Gastroesophageal sphincter (tissue), 4 donors: ENCODE measurements at regions not wholly inside any gene's neighbourhood (a gene's known extent, or its start where the extent isn't known, plus 50 kb on each side); places are given as distances from the start of the nearest gene placed in this dataset.

ENCODE experiments used
- ATAC-seq: fragments of 150-250 bp; one replicate; pipeline ENCODE4 v1.9.1; 2016; ENCODE audit warnings: mild to moderate bottlenecking, moderate library complexity
- H3K27ac ChIP-seq, 4 donors: fragments of 200-600 bp; sonication (generic) in 3 of 4; 1 replicate in 3 of 4; 2 replicates in 1 of 4; pipeline ENCODE4 v1.5.1; 2016 to 2019
- H3K27me3 ChIP-seq: fragments of 200-600 bp; sonication (generic); one replicate; pipeline ENCODE4 v1.5.1; 2019
- H3K36me3 ChIP-seq, 2 donors: fragments of 200-600 bp; sonication (generic); one replicate each; pipeline ENCODE4 v1.5.1; 2019; ENCODE audit warnings: control low read depth in 1 of 2
- H3K4me1 ChIP-seq, 3 donors: fragments of 200-600 bp; sonication (generic); 1 replicate in 2 of 3; 2 replicates in 1 of 3; pipeline ENCODE4 v1.5.1; 2016 to 2019; ENCODE audit warnings: control low read depth in 2 of 3
- H3K4me3 ChIP-seq, 2 donors: fragments of 200-600 bp; sonication (generic); one replicate each; pipeline ENCODE4 v1.5.1; 2019; ENCODE audit warnings: mild to moderate bottlenecking in 1 of 2, moderate library complexity in 1 of 2
- H3K9me3 ChIP-seq, 3 donors: fragments of 200-600 bp; sonication (generic); one replicate each; pipeline ENCODE4 v1.5.1; 2017 to 2019; ENCODE audit warnings: control low read depth in 2 of 3
- EP300 ChIP-seq: sonication (generic); formaldehyde crosslinking; IDR thresholded peaks from one replicate; pipeline ENCODE4 v1.6.1; 2017; ENCODE audit warnings: antibody characterized with exemption, mild to moderate bottlenecking
- POLR2A ChIP-seq, 2 donors: fragments of 450-650 bp; IDR thresholded peaks; one replicate each; pipeline ENCODE4 v1.6.1; 2017; ENCODE audit warnings: antibody characterized with exemption in 2 of 2, mild to moderate bottlenecking in 2 of 2, moderate library complexity in 1 of 2
- POLR2AphosphoS5 ChIP-seq: sonication (generic); formaldehyde crosslinking; IDR thresholded peaks from one replicate; pipeline ENCODE4 v1.6.1; 2017; ENCODE audit warnings: antibody characterized with exemption
- WGBS, 2 donors: methylation state at CpG; one replicate each; pipeline ENCODE4 v1.1.5; 2018; ENCODE audit warnings: low coverage in 1 of 2; 5-methylcytosine and 5-hydroxymethylcytosine counted together
- TF ChIP-seq, protein P1 (sequence below), 4 experiments: fragments of 200-600 bp in 2 of 4; fragments of 450-650 bp in 2 of 4; sonication (generic) in 1 of 4; IDR thresholded peaks; one replicate each; pipeline ENCODE4 v1.5.1; 2017 to 2019; ENCODE audit warnings: antibody characterized with exemption in 4 of 4, mild to moderate bottlenecking in 2 of 4, moderate library complexity in 2 of 4

DNA sequence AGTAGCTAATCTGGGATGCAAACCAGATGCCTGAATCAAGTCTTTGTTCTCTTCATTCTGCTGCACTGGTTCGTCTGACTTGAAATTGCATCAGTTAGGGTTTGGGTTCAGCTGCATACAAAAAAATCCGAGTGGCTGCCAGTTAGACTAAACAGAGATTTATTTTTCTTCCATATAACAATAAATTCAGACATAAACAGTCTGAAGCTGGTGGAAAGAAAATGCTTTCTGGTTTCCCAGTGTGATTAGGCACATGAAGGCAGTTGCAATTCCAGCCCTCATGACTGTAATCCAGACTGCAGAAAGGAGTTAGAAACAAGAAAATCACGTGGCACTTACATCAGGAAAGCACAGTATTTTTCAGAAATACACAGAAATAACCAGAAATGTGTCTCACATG is 930.7 kb downstream of the MCTP2 start:
- H3K4me1 ChIP-seq, result no peaks in the 10 kb centered on the region
- WGBS, 2 donors, result 60 to 63% methylated on average over 1 to 3 of the region's 3 CpGs
- H3K9me3 ChIP-seq, result peaks cover 0 to 10% (median 0%) of the 10 kb centered on the region in 3 donors
- ATAC-seq, result no peak
- no peaks in the 10 kb centered on the region for H3K27me3 ChIP-seq
- H3K4me3 ChIP-seq, result no peak overlapping the region
- TF ChIP-seq, protein P1, sequence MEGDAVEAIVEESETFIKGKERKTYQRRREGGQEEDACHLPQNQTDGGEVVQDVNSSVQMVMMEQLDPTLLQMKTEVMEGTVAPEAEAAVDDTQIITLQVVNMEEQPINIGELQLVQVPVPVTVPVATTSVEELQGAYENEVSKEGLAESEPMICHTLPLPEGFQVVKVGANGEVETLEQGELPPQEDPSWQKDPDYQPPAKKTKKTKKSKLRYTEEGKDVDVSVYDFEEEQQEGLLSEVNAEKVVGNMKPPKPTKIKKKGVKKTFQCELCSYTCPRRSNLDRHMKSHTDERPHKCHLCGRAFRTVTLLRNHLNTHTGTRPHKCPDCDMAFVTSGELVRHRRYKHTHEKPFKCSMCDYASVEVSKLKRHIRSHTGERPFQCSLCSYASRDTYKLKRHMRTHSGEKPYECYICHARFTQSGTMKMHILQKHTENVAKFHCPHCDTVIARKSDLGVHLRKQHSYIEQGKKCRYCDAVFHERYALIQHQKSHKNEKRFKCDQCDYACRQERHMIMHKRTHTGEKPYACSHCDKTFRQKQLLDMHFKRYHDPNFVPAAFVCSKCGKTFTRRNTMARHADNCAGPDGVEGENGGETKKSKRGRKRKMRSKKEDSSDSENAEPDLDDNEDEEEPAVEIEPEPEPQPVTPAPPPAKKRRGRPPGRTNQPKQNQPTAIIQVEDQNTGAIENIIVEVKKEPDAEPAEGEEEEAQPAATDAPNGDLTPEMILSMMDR (IDR thresholded peaks at IDR 0.05), result no peak
- no peak for TF ChIP-seq POLR2A (IDR thresholded peaks at IDR 0.05)
- no peak for TF ChIP-seq POLR2AphosphoS5
- TF ChIP-seq EP300, result no peak
- no peaks in the 10 kb centered on the region for H3K36me3 ChIP-seq
- H3K27ac ChIP-seq, result no peak overlapping the region

DNA sequence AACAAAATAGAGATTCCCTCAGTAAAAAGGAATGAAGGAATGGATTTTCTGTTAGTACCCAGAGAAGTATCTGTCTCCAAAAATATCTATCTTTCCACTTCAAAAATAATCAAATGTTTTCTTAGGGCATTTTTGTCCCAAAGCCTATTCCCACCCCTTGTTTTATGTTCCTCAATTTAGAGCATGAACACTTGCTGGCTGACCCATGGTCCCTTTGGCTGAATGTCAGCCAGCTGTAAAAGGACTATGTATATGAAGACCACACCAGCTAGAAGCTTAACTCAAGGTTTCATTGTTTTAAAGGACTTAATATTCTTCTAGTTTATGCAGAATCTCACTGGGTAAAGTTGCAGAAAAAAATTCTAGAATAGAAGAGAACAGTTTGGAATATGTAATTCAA is 931.2 kb downstream of the MCTP2 start:
- no peaks in the 10 kb centered on the region for H3K27me3 ChIP-seq
- no peak for ATAC-seq
- H3K4me3 ChIP-seq, result no peak overlapping the region
- peaks cover 0 to 10% (median 0%) of the 10 kb centered on the region in 3 donors for H3K9me3 ChIP-seq
- no peaks in the 10 kb centered on the region for H3K36me3 ChIP-seq
- H3K27ac ChIP-seq, result peak overlapping the region in 2 of 4 donors; percentile 36 to 37
- H3K4me1 ChIP-seq, result no peaks in the 10 kb centered on the region
- TF ChIP-seq, protein P1 (IDR thresholded peaks at IDR 0.05), result no peak
- TF ChIP-seq POLR2A (IDR thresholded peaks at IDR 0.05) (no peak), POLR2AphosphoS5 (no peak), EP300 (no peak)

DNA sequence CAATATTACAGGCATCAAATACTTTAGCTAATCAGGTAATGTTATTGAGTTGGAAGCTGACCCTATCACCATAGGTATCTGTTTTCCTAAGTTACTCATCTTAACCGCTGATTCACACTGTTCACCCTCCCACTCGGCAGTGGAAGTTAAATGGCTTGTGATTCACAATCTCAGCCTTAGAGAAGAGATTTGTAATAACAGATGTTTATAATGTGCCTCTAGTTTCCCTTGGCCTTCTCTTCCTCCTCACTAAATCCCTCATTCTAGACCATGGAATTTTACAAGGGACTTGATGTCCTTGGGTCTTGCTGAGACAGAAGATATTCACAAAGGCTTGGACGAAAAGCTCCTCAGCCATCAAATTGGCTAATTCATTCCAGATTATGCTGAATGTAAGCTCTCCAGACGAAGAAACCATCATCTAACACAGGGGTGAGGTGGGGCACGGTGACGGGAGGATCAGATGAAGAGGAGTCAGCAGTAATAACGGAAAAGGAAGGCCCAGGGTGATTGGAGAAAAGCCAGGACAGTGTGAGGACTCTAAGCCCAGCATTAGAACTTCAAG is 931.7 kb downstream of the MCTP2 start:
- Histone ChIP-seq H3K27me3 (no peaks in the 10 kb centered on the region), H3K9me3 (peaks cover 0 to 10% (median 0%) of the 10 kb centered on the region in 3 donors), H3K27ac (peak overlapping the region in 3 of 4 donors; percentile 18 to 37 (median 36)), H3K4me3 (no peak overlapping the region), H3K4me1 (no peaks in the 10 kb centered on the region), H3K36me3 (no peaks in the 10 kb centered on the region)
- peak; percentile 14 for TF ChIP-seq POLR2AphosphoS5
- no peak for TF ChIP-seq EP300
- ATAC-seq, result peak; percentile 67
- WGBS, 2 donors, result 38 to 89% methylated on average over 4 to 7 of the region's 7 CpGs

DNA sequence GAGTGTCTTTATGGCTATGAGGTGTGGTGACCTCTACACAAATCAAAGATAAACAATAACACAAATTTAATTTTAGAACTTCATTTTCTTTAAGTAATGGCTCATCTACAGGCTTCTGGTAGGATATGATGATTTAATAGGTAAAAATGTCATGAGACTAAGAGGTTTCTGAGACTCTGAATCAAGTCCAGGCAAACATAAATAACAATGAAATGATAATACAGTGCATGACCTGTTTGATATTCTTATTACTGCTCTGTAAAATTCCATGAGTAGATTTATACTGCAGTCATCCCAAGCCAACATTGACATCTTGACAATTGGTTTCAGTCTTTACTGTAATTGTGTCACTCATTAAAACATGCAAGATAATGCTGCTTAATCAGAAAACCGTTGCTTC is 936.8 kb downstream of the MCTP2 start:
- peaks cover 0 to 7% (median 0%) of the 10 kb centered on the region in 3 donors for H3K9me3 ChIP-seq
- H3K4me1 ChIP-seq, result no peaks in the 10 kb centered on the region
- no peak for ATAC-seq
- H3K27ac ChIP-seq, result no peak overlapping the region
- TF ChIP-seq, protein P1 (IDR thresholded peaks at IDR 0.05), result no peak
- TF ChIP-seq EP300 (no peak), POLR2AphosphoS5 (no peak), POLR2A (IDR thresholded peaks at IDR 0.05) (no peak)
- H3K36me3 ChIP-seq, result no peaks in the 10 kb centered on the region
- no peaks in the 10 kb centered on the region for H3K27me3 ChIP-seq
- H3K4me3 ChIP-seq, result no peak overlapping the region
- WGBS, 2 donors, result 33 to 53% methylated on average over 1 of the region's 1 CpG

DNA sequence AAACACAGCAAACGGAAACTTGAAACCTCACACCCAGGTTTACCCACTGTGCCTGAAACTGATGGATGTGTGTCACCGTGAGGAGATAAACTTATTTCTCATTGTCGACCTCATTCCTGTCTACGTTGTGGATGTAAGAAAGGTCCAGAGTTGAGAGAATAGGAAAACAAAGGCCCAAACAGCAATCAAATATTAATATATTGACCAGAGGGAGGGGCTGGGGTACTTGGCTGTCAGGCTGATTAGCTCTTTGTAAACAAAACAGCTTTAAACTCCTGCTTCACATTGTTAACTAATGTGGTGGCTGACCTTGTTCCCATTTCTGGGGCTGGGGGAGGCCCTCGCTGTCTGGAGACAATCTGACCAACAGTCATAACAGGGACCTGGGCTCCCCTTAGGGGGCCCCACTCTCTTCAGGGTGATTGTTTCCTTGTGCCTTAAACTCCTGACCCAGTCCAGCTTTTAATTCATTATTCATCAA is 937.6 kb downstream of the MCTP2 start:
- no peak for ATAC-seq
- Histone ChIP-seq H3K27ac (no peak overlapping the region), H3K4me3 (no peak overlapping the region), H3K4me1 (no peaks in the 10 kb centered on the region), H3K36me3 (no peaks in the 10 kb centered on the region), H3K27me3 (no peaks in the 10 kb centered on the region), H3K9me3 (peaks cover 0 to 7% (median 0%) of the 10 kb centered on the region in 3 donors)
- TF ChIP-seq EP300 (no peak), POLR2A (IDR thresholded peaks at IDR 0.05) (no peak), POLR2AphosphoS5 (no peak)
- TF ChIP-seq, protein P1 (IDR thresholded peaks at IDR 0.05), result no peak
- WGBS, 2 donors, result 72 to 81% methylated on average over 4 to 5 of the region's 5 CpGs
